HepG2 (cell line): ENCODE measurements at regions not wholly inside any gene's neighbourhood (a gene's known extent, or its start where the extent isn't known, plus 50 kb on each side); places are given as distances from the start of the nearest gene placed in this dataset.

Experiments
- ATAC-seq: fragments of 200-7000 bp; cut with Tn5 transposase; 3 replicates; pipeline ENCODE4 v1.9.1; 2020; ENCODE audit warnings: mild to moderate bottlenecking, moderate library complexity
- BruUV-seq: library from RNA; stranded (reverse); fragments of 400-500 nt; replicated peaks from 2 replicates; lab custom pipeline; 2021; lab: Mats Ljungman, UMichigan
- CTCF ChIA-PET: fragments of 300-600 bp; formaldehyde crosslinking; extraction: SDS; loops from one replicate; lab custom pipeline; 2021; ENCODE audit warnings: low total read pairs, inconsistent platforms, low intra/inter-chr PET ratio; lab: Yijun Ruan, JAX
- POLR2A ChIA-PET: fragments of 350-600 bp; sonication (Branson Sonifier 250); formaldehyde crosslinking; loops from one replicate; lab custom pipeline; 2020; ENCODE audit warnings: antibody characterized with exemption, inconsistent platforms; lab: Yijun Ruan, JAX
- DNase-seq: peaks from one replicate; pipeline ENCODE4 v3.0.0-alpha.2; 2015; ENCODE audit warnings: low spot score
- FAIRE-seq: peaks from 3 replicates; lab custom pipeline; 2011; peaks lifted over from hg19 to GRCh38; lab: Jason Lieb, UNC
- H2AFZ ChIP-seq: one replicate; pipeline ENCODE4 v1.6.1; 2011; ENCODE audit warnings: low read length, inconsistent platforms
- H3K27ac ChIP-seq: fragments of 300-600 bp; 3 replicates; pipeline ENCODE4 v1.8.0; 2011; ENCODE audit warnings: mixed run types, mild to moderate bottlenecking, mixed read lengths, low read length, inconsistent platforms; ENCODE audit not compliant: insufficient read depth; ENCODE audit errors: extremely low read length
- H3K27me3 ChIP-seq, 2 experiments: fragments of 200-600 bp in 1 of 2; 2 replicates in 1 of 2; 3 replicates in 1 of 2; pipeline versions ENCODE4 v1.6.0 to v1.8.0; 2011; ENCODE audit warnings: low read length in 2 of 2, mild to moderate bottlenecking in 2 of 2, moderate library complexity in 2 of 2, inconsistent platforms in 1 of 2; ENCODE audit not compliant: insufficient read depth in 2 of 2, control insufficient read depth in 1 of 2
- H3K36me3 ChIP-seq, 2 experiments: fragments of 200-600 bp in 1 of 2; replicated peaks in 1 of 2; 2 replicates in 1 of 2; 3 replicates in 1 of 2; pipeline versions ENCODE4 v1.5.1 to v1.8.0; 2011; ENCODE audit warnings: low read length in 2 of 2, inconsistent platforms in 1 of 2; ENCODE audit not compliant: insufficient read depth in 2 of 2, control insufficient read depth in 1 of 2
- H3K4me1 ChIP-seq: 2 replicates; pipeline ENCODE4 v1.5.1; 2012; ENCODE audit warnings: low read length, inconsistent platforms; ENCODE audit not compliant: insufficient read depth
- H3K4me2 ChIP-seq: 2 replicates; pipeline ENCODE4 v1.6.0; 2011; ENCODE audit warnings: low read depth, low read length, inconsistent platforms
- H3K4me3 ChIP-seq, 3 experiments: fragments of 200-600 bp in 1 of 3; sonication (generic), shearing (Covaris generic) in 1 of 3; replicated peaks in 1 of 3; 2 replicates each; pipeline ENCODE4 v1.5.1; 2011 to 2016; ENCODE audit warnings: low read length in 3 of 3, inconsistent platforms in 2 of 3, low read depth in 2 of 3, mild to moderate bottlenecking in 2 of 3, control low read depth in 1 of 3, mixed read lengths in 1 of 3; ENCODE audit not compliant: insufficient read depth in 1 of 3
- H3K79me2 ChIP-seq: one replicate; pipeline ENCODE4 v1.6.1; 2011; ENCODE audit warnings: low read length, inconsistent platforms; ENCODE audit not compliant: insufficient read depth
- H3K9ac ChIP-seq: 2 replicates; pipeline ENCODE4 v1.6.0; 2011; ENCODE audit warnings: mild to moderate bottlenecking, low read depth, low read length, inconsistent platforms; ENCODE audit not compliant: insufficient read depth
- H3K9me3 ChIP-seq: 2 replicates; pipeline ENCODE4 v1.5.1; 2012; ENCODE audit warnings: mild to moderate bottlenecking, low read length
- H4K20me1 ChIP-seq: 2 replicates; pipeline ENCODE4 v1.6.0; 2011; ENCODE audit warnings: inconsistent platforms, mild to moderate bottlenecking, low read length, moderate library complexity; ENCODE audit not compliant: insufficient read depth
- ATAD3A ChIP-seq: sonication (generic); formaldehyde crosslinking; IDR thresholded peaks from 2 replicates; pipeline ENCODE4 v1.4.0; 2020; ENCODE audit warnings: missing genetic modification reagents
- DPF2 ChIP-seq: sonication (generic); formaldehyde crosslinking; IDR thresholded peaks from 2 replicates; pipeline ENCODE4 v1.4.0; 2020; ENCODE audit warnings: mild to moderate bottlenecking, low read depth, missing genetic modification reagents, borderline replicate concordance
- FOSL1 ChIP-seq: sonication (generic); formaldehyde crosslinking; IDR thresholded peaks from 2 replicates; pipeline ENCODE4 v1.9.0; 2021; ENCODE audit warnings: missing genetic modification reagents, borderline replicate concordance
- HDAC2 ChIP-seq: sonication (generic); formaldehyde crosslinking; IDR thresholded peaks from 2 replicates; pipeline ENCODE4 v1.4.0; 2020; ENCODE audit warnings: missing genetic modification reagents
- HIVEP1 ChIP-seq: sonication (generic); formaldehyde crosslinking; IDR thresholded peaks from 2 replicates; pipeline ENCODE4 v1.4.0; 2020; ENCODE audit warnings: mild to moderate bottlenecking, missing genetic modification reagents
- MAFF ChIP-seq: IDR thresholded peaks from 2 replicates; pipeline ENCODE4 v1.6.1; 2011; ENCODE audit warnings: low read depth, low read length, improper control_type of control experiment
- MAFK ChIP-seq, 2 experiments: IDR thresholded peaks in 1 of 2; conservative IDR thresholded peaks in 1 of 2; 2 replicates each; pipeline ENCODE4 v1.6.1; 2011; ENCODE audit warnings: improper control_type of control experiment in 2 of 2, low read length in 2 of 2
- RFX3 ChIP-seq: IDR thresholded peaks from 2 replicates; pipeline ENCODE4 v1.6.1; 2016; ENCODE audit warnings: missing biosample characterization, missing genetic modification reagents
- SMARCE1 ChIP-seq: fragments of 450-650 bp; IDR thresholded peaks from 2 replicates; pipeline ENCODE4 v1.6.1; 2017; ENCODE audit warnings: borderline replicate concordance
- SRSF4 ChIP-seq: fragments of 200-400 bp; formaldehyde crosslinking; IDR thresholded peaks from one replicate; pipeline ENCODE4 v1.6.1; 2018; ENCODE audit warnings: mild to moderate bottlenecking, low read depth, low read length, moderate library complexity; ENCODE audit not compliant: poor library complexity, severe bottlenecking
- STAT6 ChIP-seq: sonication (generic); formaldehyde crosslinking; IDR thresholded peaks from 2 replicates; pipeline ENCODE4 v1.4.0; 2020; ENCODE audit warnings: missing genetic modification reagents, mild to moderate bottlenecking, borderline replicate concordance
- ZFP91 ChIP-seq: sonication (generic); formaldehyde crosslinking; IDR thresholded peaks from 2 replicates; pipeline ENCODE4 v1.9.0; 2022; ENCODE audit warnings: missing genetic modification reagents, mild to moderate bottlenecking, borderline replicate concordance
- ZNF205 ChIP-seq: IDR thresholded peaks from 2 replicates; pipeline ENCODE4 v1.6.1; 2018; ENCODE audit warnings: missing biosample characterization, missing genetic modification reagents
- ZNF788 ChIP-seq: sonication (generic); formaldehyde crosslinking; IDR thresholded peaks from 2 replicates; pipeline ENCODE4 v1.5.0; 2020; ENCODE audit warnings: mild to moderate bottlenecking, missing genetic modification reagents, borderline replicate concordance
- ZSCAN30 ChIP-seq: sonication (generic); formaldehyde crosslinking; IDR thresholded peaks from 2 replicates; pipeline ENCODE4 v1.5.0; 2020; ENCODE audit warnings: mild to moderate bottlenecking, missing genetic modification reagents
- WGBS: methylation state at CpG from one replicate; pipeline ENCODE4 v1.1.6; 2017; ENCODE audit warnings: low lambda C conversion rate; 5-methylcytosine and 5-hydroxymethylcytosine counted together
- in situ Hi-C: cut with HindIII; loops from 2 replicates; pipeline ENCODE4 v1.10.0; 2017; ENCODE audit warnings: low pct_unique_long_range_greater_than_20kb; ENCODE audit not compliant: extremely low pct_ligation_motif_present
- intact Hi-C: fragments of 100-400 bp; cut with micrococcal nuclease; formaldehyde crosslinking; loops from one replicate; pipeline ENCODE4 v1.10.0; 2022; ENCODE audit not compliant: unreplicated experiment

GRCh38 chr18:40652321-40652720 is 1302.7 kb upstream of the PIK3C3 start (continued):
- TF ChIP-seq ZFP91 (CRISPR knock-in tag), result no peak
- TF ChIP-seq STAT6 (CRISPR knock-in tag), result no peak
- TF ChIP-seq SMARCE1, result no peak

- FAIRE-seq, result no peak
- no peaks in the 10 kb centered on the region for H3K36me3 ChIP-seq
- H3K4me3 ChIP-seq, result no peak overlapping the region
- WGBS, result 0% methylated on average over 3 of the region's 3 CpGs
- no peaks in the 10 kb centered on the region for H3K9me3 ChIP-seq
- no peak overlapping the region for H3K9ac ChIP-seq
- H3K79me2 ChIP-seq, result no peaks in the 10 kb centered on the region
- TF ChIP-seq HIVEP1 (CRISPR knock-in tag) (no peak), SRSF4 (no peak), ATAD3A (no peak), MAFK (conservative IDR thresholded peaks at IDR 0.05 in 1 of 2, IDR thresholded peaks at IDR 0.05 in 1 of 2; ENCODE audit: low read length in 2 of 2) (peak; percentile 46 to 79; a peak in 2 of 4 replicates), HDAC2 (CRISPR knock-in tag) (no peak), ZNF205 (CRISPR knock-in tag) (no peak), ZNF788 (CRISPR knock-in tag) (no peak), MAFF (peak; percentile 58), RFX3 (CRISPR knock-in tag) (no peak), FOSL1 (no peak), DPF2 (no peak), ZSCAN30 (no peak)
- H3K4me2 ChIP-seq, result no peak overlapping the region
- H3K27ac ChIP-seq, result no peak overlapping the region
- no peak for DNase-seq
- no peaks in the 10 kb centered on the region for H4K20me1 ChIP-seq
- H2AFZ ChIP-seq, result no peak overlapping the region
- ChIA-PET CTCF (no interaction called here), POLR2A (no interaction called here)
- H3K27me3 ChIP-seq, result no peaks in the 10 kb centered on the region
- no TSS peak for BruUV-seq
- no peak for ATAC-seq
- intact Hi-C loops (no loop called here), in situ Hi-C loops (no loop called here)
- H3K4me1 ChIP-seq, result no peaks in the 10 kb centered on the region
These were observed 1303.9 kb upstream of the PIK3C3 start for GRCh38 chr18:40651163-40651562.
